Uterus (tissue), 3 donors: ENCODE measurements at regions not wholly inside any gene's neighbourhood (a gene's known extent, or its start where the extent isn't known, plus 50 kb on each side); places are given as distances from the start of the nearest gene placed in this dataset.

Experiments used
- DNase-seq, 2 donors: peaks; one replicate each; pipeline ENCODE4 v3.0.0-alpha.2; 2019 to 2020
- H3K27ac ChIP-seq, 2 donors: fragments of 200-600 bp; sonication (generic); 1 replicate in 1 of 2; 2 replicates in 1 of 2; pipeline ENCODE4 v1.5.1; 2016 to 2018
- H3K27me3 ChIP-seq, 2 donors: fragments of 200-600 bp; sonication (generic); one replicate each; pipeline ENCODE4 v1.5.1; 2018 to 2019; ENCODE audit warnings: control low read depth in 1 of 2
- H3K36me3 ChIP-seq, 2 donors: fragments of 200-600 bp; sonication (generic); one replicate each; pipeline ENCODE4 v1.5.1; 2019; ENCODE audit warnings: control low read depth in 1 of 2
- H3K4me1 ChIP-seq, 2 donors: fragments of 200-600 bp; sonication (generic); one replicate each; pipeline ENCODE4 v1.5.1; 2018 to 2019; ENCODE audit warnings: control low read depth in 1 of 2
- H3K4me3 ChIP-seq, 2 donors: fragments of 200-600 bp; sonication (generic); 1 replicate in 1 of 2; 2 replicates in 1 of 2; pipeline ENCODE4 v1.5.1; 2018 to 2019; ENCODE audit warnings: mild to moderate bottlenecking in 1 of 2
- H3K9me3 ChIP-seq, 2 donors: fragments of 200-600 bp; sonication (generic); one replicate each; pipeline ENCODE4 v1.5.1; 2019; ENCODE audit warnings: control low read depth in 1 of 2
- POLR2A ChIP-seq, 2 donors: fragments of 450-650 bp; IDR thresholded peaks; one replicate each; pipeline ENCODE4 v1.6.1; 2016; ENCODE audit warnings: antibody characterized with exemption in 2 of 2, mild to moderate bottlenecking in 1 of 2, moderate library complexity in 1 of 2
- intact Hi-C: fragments of 100-400 bp; cut with DNase I; formaldehyde crosslinking; loops from one replicate; pipeline ENCODE4 v1.15.1; 2023; ENCODE audit warnings: low total_unique reads
- TF ChIP-seq, protein P1 (sequence below), 4 experiments: fragments of 200-600 bp in 2 of 4; fragments of 450-650 bp in 2 of 4; sonication (generic) in 2 of 4; IDR thresholded peaks; one replicate each; pipeline ENCODE4 v1.5.1; 2016 to 2019; ENCODE audit warnings: antibody characterized with exemption in 4 of 4, mild to moderate bottlenecking in 2 of 4, moderate library complexity in 1 of 4
- donor health status: DM: yes; HTN: yes; CAD: no.

DNA sequence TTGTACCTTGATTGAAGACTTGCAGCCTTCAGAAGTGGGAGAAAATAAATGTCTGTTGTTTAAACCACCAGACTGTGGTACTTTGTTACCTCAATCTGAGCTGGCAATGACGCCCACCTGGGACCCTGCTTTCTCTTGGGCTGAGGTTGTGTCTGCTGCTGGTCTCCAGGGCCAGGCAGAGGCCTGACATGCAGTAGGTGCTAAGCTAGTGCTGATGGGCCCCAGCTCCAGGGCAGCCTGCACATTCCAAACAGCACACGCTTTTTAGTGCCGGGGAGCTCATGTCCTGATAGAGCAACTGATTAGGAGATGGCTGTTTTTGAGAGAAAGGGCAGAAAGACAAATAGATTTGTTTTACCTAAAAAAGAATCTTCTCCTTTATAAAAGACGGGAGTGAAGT, 664.0 kb upstream of the HS6ST1 start:
- no peak overlapping the region for H3K27ac ChIP-seq
- DNase-seq = no peak
- TF ChIP-seq, protein P1, sequence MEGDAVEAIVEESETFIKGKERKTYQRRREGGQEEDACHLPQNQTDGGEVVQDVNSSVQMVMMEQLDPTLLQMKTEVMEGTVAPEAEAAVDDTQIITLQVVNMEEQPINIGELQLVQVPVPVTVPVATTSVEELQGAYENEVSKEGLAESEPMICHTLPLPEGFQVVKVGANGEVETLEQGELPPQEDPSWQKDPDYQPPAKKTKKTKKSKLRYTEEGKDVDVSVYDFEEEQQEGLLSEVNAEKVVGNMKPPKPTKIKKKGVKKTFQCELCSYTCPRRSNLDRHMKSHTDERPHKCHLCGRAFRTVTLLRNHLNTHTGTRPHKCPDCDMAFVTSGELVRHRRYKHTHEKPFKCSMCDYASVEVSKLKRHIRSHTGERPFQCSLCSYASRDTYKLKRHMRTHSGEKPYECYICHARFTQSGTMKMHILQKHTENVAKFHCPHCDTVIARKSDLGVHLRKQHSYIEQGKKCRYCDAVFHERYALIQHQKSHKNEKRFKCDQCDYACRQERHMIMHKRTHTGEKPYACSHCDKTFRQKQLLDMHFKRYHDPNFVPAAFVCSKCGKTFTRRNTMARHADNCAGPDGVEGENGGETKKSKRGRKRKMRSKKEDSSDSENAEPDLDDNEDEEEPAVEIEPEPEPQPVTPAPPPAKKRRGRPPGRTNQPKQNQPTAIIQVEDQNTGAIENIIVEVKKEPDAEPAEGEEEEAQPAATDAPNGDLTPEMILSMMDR (IDR thresholded peaks at IDR 0.05) = no peak
- no peak for TF ChIP-seq POLR2A (IDR thresholded peaks at IDR 0.05)
- no peak overlapping the region for H3K4me3 ChIP-seq
- no peaks in the 10 kb centered on the region for H3K27me3 ChIP-seq
- H3K36me3 ChIP-seq = no peaks in the 10 kb centered on the region
- H3K4me1 ChIP-seq = no peaks in the 10 kb centered on the region
- H3K9me3 ChIP-seq = no peaks in the 10 kb centered on the region
- intact Hi-C loops = no loop called here

DNA sequence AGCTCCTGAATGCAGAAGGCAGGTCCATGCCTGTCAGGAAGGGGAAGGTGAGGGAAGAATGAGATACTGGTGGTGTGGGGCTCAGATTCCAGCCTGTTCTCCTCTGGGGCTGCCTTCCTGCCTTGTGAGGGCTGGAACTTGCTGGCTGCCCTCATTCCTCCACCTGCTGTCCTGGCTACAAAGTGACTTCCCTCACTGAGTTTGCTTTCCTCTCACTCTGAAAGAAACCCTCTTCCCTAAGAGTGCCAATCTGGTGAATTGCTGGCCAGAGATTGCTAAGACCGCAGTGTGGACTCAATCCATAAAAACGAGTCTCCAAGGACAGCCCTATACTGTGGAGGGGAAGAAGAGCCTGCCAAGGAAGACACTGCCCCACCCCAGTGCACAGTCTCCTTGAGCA, 664.4 kb upstream of the HS6ST1 start:
- DNase-seq = no peak
- H3K4me1 ChIP-seq = no peaks in the 10 kb centered on the region

DNA sequence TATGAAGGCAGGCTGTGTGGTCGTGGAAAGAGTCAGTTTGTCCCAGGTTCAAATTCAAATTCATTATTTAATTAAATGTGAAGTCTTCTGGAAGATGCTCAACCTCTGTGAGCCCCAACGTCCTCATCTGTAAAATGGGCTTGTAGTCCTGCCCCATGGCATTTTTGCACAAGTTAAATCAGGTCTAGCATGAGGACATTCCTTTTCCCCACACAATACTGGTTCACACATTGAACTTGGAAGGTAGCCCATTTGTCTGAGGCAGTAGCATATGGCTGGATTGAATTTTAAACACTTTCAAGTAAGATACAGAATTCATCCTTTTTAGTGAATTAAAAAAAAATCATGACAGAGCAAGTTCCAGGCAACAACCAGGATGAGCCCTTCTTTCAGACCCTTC, 665.4 kb upstream of the HS6ST1 start:
- TF ChIP-seq, protein P1 (IDR thresholded peaks at IDR 0.05) = no peak
- TF ChIP-seq POLR2A (IDR thresholded peaks at IDR 0.05) = no peak
- DNase-seq = no peak
- Histone ChIP-seq H3K27ac (no peak overlapping the region), H3K27me3 (no peaks in the 10 kb centered on the region), H3K9me3 (no peaks in the 10 kb centered on the region), H3K36me3 (no peaks in the 10 kb centered on the region), H3K4me1 (no peaks in the 10 kb centered on the region), H3K4me3 (no peak overlapping the region)
- intact Hi-C loops = no loop called here

More for the DNA sequence above, 664.4 kb upstream of the HS6ST1 start:
- H3K27ac ChIP-seq = no peak overlapping the region
- TF ChIP-seq POLR2A (IDR thresholded peaks at IDR 0.05) = no peak
- TF ChIP-seq, protein P1 (IDR thresholded peaks at IDR 0.05) = no peak
- H3K27me3 ChIP-seq = no peaks in the 10 kb centered on the region
- intact Hi-C loops = no loop called here
- no peak overlapping the region for H3K4me3 ChIP-seq
- no peaks in the 10 kb centered on the region for H3K9me3 ChIP-seq
- no peaks in the 10 kb centered on the region for H3K36me3 ChIP-seq

DNA sequence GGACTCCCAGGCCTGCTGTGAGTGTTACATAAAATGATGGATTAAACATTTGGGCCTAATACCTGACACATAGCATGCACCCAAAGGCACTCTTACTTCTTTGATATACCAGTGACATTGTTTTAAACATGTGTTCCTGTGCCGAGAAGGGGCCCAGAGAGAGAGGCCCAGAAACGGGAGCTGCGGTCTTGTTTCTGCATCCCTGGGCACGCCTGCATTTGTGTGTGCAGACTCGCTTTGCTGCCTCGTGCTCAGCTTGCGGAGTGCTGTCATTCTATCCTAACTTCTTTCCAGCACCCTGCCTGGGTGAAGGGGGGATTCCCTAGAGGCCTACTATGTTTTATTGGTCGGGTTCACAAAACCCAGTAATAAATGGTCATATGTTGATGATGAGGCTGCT, 666.2 kb upstream of the HS6ST1 start:
- no peaks in the 10 kb centered on the region for H3K27me3 ChIP-seq
- H3K4me3 ChIP-seq = no peak overlapping the region
- no peak for TF ChIP-seq POLR2A (IDR thresholded peaks at IDR 0.05)
- TF ChIP-seq, protein P1 (IDR thresholded peaks at IDR 0.05) = no peak
- DNase-seq = no peak
- intact Hi-C loops = no loop called here
- no peaks in the 10 kb centered on the region for H3K9me3 ChIP-seq
- H3K36me3 ChIP-seq = no peaks in the 10 kb centered on the region
- no peaks in the 10 kb centered on the region for H3K4me1 ChIP-seq
- no peak overlapping the region for H3K27ac ChIP-seq

DNA sequence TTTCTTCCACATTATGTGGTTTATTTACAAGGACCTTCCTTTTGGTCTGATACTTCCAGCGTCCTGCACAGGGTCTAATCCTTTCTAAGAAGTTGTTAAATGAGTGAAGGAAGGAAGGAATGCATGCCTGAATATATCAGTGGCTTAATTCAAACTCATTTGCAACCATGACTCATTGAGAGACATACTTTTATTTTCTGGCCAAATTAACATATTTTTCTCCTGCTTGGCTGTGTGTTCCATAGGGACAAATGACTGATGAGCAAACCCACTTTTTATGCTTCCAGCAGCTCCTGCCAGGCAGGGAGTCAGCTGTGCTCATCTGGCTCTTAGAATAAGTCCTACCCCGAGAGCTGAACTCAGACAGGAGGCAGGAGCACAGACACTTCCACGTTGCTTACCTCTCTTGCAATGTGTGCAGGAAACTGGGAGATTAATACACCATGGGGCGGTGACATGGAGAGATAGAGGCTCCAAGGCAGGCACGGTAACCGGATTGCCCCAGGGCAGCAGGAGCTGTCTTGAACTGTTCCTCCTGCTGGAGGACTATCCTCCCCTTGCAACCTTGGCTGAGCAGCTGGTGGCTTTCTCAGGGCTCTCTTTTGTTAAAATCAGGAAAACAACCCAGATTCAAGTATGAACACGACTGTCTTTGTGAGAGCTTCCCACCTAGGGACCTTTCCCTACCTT, 667.5 kb upstream of the HS6ST1 start:
- TF ChIP-seq, protein P1 (IDR thresholded peaks at IDR 0.05) = no peak
- TF ChIP-seq POLR2A (IDR thresholded peaks at IDR 0.05) = no peak
- Histone ChIP-seq H3K4me1 (no peaks in the 10 kb centered on the region), H3K27ac (no peak overlapping the region), H3K36me3 (no peaks in the 10 kb centered on the region), H3K27me3 (no peaks in the 10 kb centered on the region), H3K9me3 (no peaks in the 10 kb centered on the region), H3K4me3 (no peak overlapping the region)
- DNase-seq = no peak
- intact Hi-C loops = no loop called here
